ENCODE measurements at regions not wholly inside any gene's neighbourhood (a gene's known extent, or its start where the extent isn't known, plus 50 kb on each side); places are given as distances from the start of the nearest gene placed in this dataset.

DNA sequence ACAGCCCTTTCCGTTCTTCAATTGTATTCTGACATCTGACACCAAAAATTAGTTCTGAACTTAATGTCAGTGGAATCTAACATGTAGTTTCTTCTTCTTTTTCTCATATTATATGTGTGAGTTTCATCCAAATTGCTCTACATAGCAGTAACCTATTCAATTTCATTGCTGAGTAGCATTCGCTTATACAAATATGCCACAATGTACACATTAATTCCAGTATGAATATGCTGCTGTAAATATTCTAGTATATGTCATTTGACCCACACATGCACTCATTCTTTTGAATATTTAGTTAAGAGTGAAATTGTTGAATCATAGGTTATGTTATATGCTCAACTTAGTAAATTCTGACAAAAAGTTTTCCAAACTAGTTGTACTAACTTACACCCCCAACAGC is 550.9 kb downstream of the CHSY3 start:
- Histone ChIP-seq H3K4me2 (no peak overlapping the region), H2AFZ (no peak overlapping the region), H3K9me3 (ENCODE audit: insufficient read depth, low read depth) (no peaks in the 10 kb centered on the region; the same call in 1 of the 2 replicates), H3K9me2 (ENCODE audit: insufficient read depth) (no peaks in the 10 kb centered on the region), H4K20me1 (ENCODE audit: insufficient read depth) (no peaks in the 10 kb centered on the region), H3K27me3 (ENCODE audit: insufficient read depth, low read depth) (no peaks in the 10 kb centered on the region), H3K4me3 (no peak overlapping the region), H3K27ac (no peak overlapping the region), H3K79me2 (ENCODE audit: low read depth) (no peaks in the 10 kb centered on the region), H3F3A (ENCODE audit: insufficient read depth, low read depth) (no peaks in the 10 kb centered on the region), H3K4me1 (replicated peaks; ENCODE audit: insufficient read depth) (no peaks in the 10 kb centered on the region), H3K36me3 (ENCODE audit: low read depth) (no peaks in the 10 kb centered on the region)
- TF ChIP-seq EZH2 (IDR thresholded peaks at IDR 0.05; ENCODE audit: low read depth) (no peak), CTCF (conservative IDR thresholded peaks at IDR 0.05) (no peak)
- DNase-seq, result no peak
- no TSS peak for BruUV-seq (replicated peaks)
- POLR2A ChIA-PET (ENCODE audit: unreplicated experiment), result no interaction called here
- intact Hi-C loops (cut with micrococcal nuclease; ENCODE audit: unreplicated experiment), result no loop called here
- CTCF ChIA-PET, result no interaction called here

- intact Hi-C loops (cut with micrococcal nuclease; ENCODE audit: unreplicated experiment), result no loop called here
- no peaks in the 10 kb centered on the region for H3K27me3 ChIP-seq (ENCODE audit: insufficient read depth, low read depth)
- H3K4me1 ChIP-seq (replicated peaks; ENCODE audit: insufficient read depth), result no peaks in the 10 kb centered on the region
- no peaks in the 10 kb centered on the region for H4K20me1 ChIP-seq (ENCODE audit: insufficient read depth)
- BruUV-seq (replicated peaks), result no TSS peak
- H3K79me2 ChIP-seq (ENCODE audit: low read depth), result no peaks in the 10 kb centered on the region
- H3K36me3 ChIP-seq (ENCODE audit: low read depth), result no peaks in the 10 kb centered on the region
- POLR2A ChIA-PET (ENCODE audit: unreplicated experiment), result no interaction called here
- no peak for DNase-seq
- CTCF ChIA-PET, result no interaction called here
- no peak overlapping the region for H2AFZ ChIP-seq
- H3K4me3 ChIP-seq, result no peak overlapping the region
- H3K27ac ChIP-seq, result no peak overlapping the region
- TF ChIP-seq CTCF (conservative IDR thresholded peaks at IDR 0.05) (no peak), EZH2 (IDR thresholded peaks at IDR 0.05; ENCODE audit: low read depth) (no peak)
- H3F3A ChIP-seq (ENCODE audit: insufficient read depth, low read depth), result no peaks in the 10 kb centered on the region
- H3K9me2 ChIP-seq (ENCODE audit: insufficient read depth), result no peaks in the 10 kb centered on the region
- H3K4me2 ChIP-seq, result no peak overlapping the region
- H3K9me3 ChIP-seq (ENCODE audit: insufficient read depth, low read depth), result no peaks in the 10 kb centered on the region; the same call in 1 of the 2 replicates
Observed at GRCh38 chr5:130452744-130453143, 548.5 kb downstream of the CHSY3 start.

- BruUV-seq (replicated peaks), result no TSS peak
- H3K79me2 ChIP-seq (ENCODE audit: low read depth), result no peaks in the 10 kb centered on the region
- H3K27ac ChIP-seq, result no peak overlapping the region
- TF ChIP-seq CTCF (conservative IDR thresholded peaks at IDR 0.05) (no peak), EZH2 (IDR thresholded peaks at IDR 0.05; ENCODE audit: low read depth) (no peak)
- DNase-seq, result no peak
- POLR2A ChIA-PET (ENCODE audit: unreplicated experiment), result no interaction called here
- H3K27me3 ChIP-seq (ENCODE audit: insufficient read depth, low read depth), result no peaks in the 10 kb centered on the region
- no peaks in the 10 kb centered on the region for H4K20me1 ChIP-seq (ENCODE audit: insufficient read depth)
- no peak overlapping the region for H2AFZ ChIP-seq
- no peak overlapping the region for H3K4me2 ChIP-seq
- CTCF ChIA-PET, result interaction anchor here (0.6 kb wide), 1 partner anchor 278 kb away, joined by 3 read pairs; no protein-coding TSS in a partner anchor
- peaks cover 4% of the 10 kb centered on the region; the same call in 1 of the 2 replicates for H3K9me3 ChIP-seq (ENCODE audit: insufficient read depth, low read depth)
- no peaks in the 10 kb centered on the region for H3K36me3 ChIP-seq (ENCODE audit: low read depth)
- H3K4me1 ChIP-seq (replicated peaks; ENCODE audit: insufficient read depth), result no peaks in the 10 kb centered on the region
- no peaks in the 10 kb centered on the region for H3K9me2 ChIP-seq (ENCODE audit: insufficient read depth)
- intact Hi-C loops (cut with micrococcal nuclease; ENCODE audit: unreplicated experiment), result no loop called here
- H3K4me3 ChIP-seq, result no peak overlapping the region
- no peaks in the 10 kb centered on the region for H3F3A ChIP-seq (ENCODE audit: insufficient read depth, low read depth)
Observed at GRCh38 chr5:130436430-130436829, 532.2 kb downstream of the CHSY3 start.
